ENCODE measurements at regions not wholly inside any gene's neighbourhood (a gene's known extent, or its start where the extent isn't known, plus 50 kb on each side); places are given as distances from the start of the nearest gene placed in this dataset.
"Not testable (repeated sequence)": the region's sequence is repeated elsewhere in the genome, so short reads cannot be mapped to it uniquely, and the experiment has no call there.

- H3K36me3 Mint-ChIP-seq (ENCODE audit: insufficient read depth in 2 of 2), result no peaks in the 10 kb centered on the region
- ATAC-seq (replicated peaks in 1 of 2) (no peak), DNase-seq (no peak)
- no peak overlapping the region for H3K4me3 Mint-ChIP-seq
- no peak overlapping the region for H3K27ac Mint-ChIP-seq
- no peaks in the 10 kb centered on the region for H3K9me3 Mint-ChIP-seq
- no peaks in the 10 kb centered on the region for H3K27me3 Mint-ChIP-seq (ENCODE audit: low read depth)
- H3K4me1 Mint-ChIP-seq (ENCODE audit: low read depth), result no peaks in the 10 kb centered on the region
These were observed 373.1 kb upstream of the FANCL start for GRCh38 chr2:58614219-58614618.

DNA sequence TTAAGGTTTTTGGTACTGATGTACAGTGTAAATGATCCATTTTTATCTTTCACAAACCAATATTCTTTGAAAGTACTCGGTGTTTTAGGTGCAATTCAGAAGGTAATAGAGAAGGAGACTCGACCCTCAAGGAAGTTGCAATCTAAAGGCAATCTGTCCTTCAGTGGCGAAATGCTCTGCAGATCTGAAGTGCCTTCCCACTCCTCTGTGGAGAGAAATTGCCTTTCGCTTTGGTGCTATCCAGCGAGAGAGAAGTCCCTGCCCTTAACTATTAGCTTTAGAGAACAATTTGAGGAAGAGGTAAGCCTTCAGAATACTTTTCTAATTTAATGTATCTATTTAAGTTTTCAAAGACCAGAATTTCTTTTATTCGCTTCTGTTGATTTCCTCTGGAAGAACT lies 371.8 kb upstream of the FANCL start:
- no peak overlapping the region for H3K4me3 Mint-ChIP-seq
- ATAC-seq (replicated peaks in 1 of 2) (no peak), DNase-seq (no peak)
- H3K36me3 Mint-ChIP-seq (ENCODE audit: insufficient read depth in 2 of 2), result no peaks in the 10 kb centered on the region
- H3K9me3 Mint-ChIP-seq, result no peaks in the 10 kb centered on the region
- no peak overlapping the region for H3K27ac Mint-ChIP-seq
- H3K27me3 Mint-ChIP-seq (ENCODE audit: low read depth), result no peaks in the 10 kb centered on the region
- no peaks in the 10 kb centered on the region for H3K4me1 Mint-ChIP-seq (ENCODE audit: low read depth)

- no peak for ATAC-seq (replicated peaks in 1 of 2)
- Mint-ChIP-seq H3K27ac (no peak overlapping the region), H3K4me1 (ENCODE audit: low read depth) (no peaks in the 10 kb centered on the region), H3K27me3 (ENCODE audit: low read depth) (no peaks in the 10 kb centered on the region), H3K9me3 (no peaks in the 10 kb centered on the region), H3K36me3 (ENCODE audit: insufficient read depth in 2 of 2) (no peaks in the 10 kb centered on the region), H3K4me3 (no peak overlapping the region)
- DNase-seq, result no peak
These were observed 368.2 kb upstream of the FANCL start for GRCh38 chr2:58609326-58609725.

GRCh38 chr2:58608146-58608545 lies 367.0 kb upstream of the FANCL start:
- no peaks in the 10 kb centered on the region for H3K9me3 Mint-ChIP-seq
- H3K36me3 Mint-ChIP-seq (ENCODE audit: insufficient read depth in 2 of 2), result no peaks in the 10 kb centered on the region
- no peak overlapping the region for H3K27ac Mint-ChIP-seq
- no peak overlapping the region for H3K4me3 Mint-ChIP-seq
- DNase-seq (no peak), ATAC-seq (replicated peaks in 1 of 2) (no peak)
- H3K27me3 Mint-ChIP-seq (ENCODE audit: low read depth), result no peaks in the 10 kb centered on the region
- H3K4me1 Mint-ChIP-seq (ENCODE audit: low read depth), result no peaks in the 10 kb centered on the region

GRCh38 chr2:58607448-58607847 lies 366.3 kb upstream of the FANCL start:
- no peak for ATAC-seq (replicated peaks in 1 of 2)
- H3K4me1 Mint-ChIP-seq (ENCODE audit: low read depth), result no peaks in the 10 kb centered on the region
- no peaks in the 10 kb centered on the region for H3K27me3 Mint-ChIP-seq (ENCODE audit: low read depth)
- no peak for DNase-seq
- H3K9me3 Mint-ChIP-seq, result no peaks in the 10 kb centered on the region
- H3K27ac Mint-ChIP-seq, result no peak overlapping the region
- no peaks in the 10 kb centered on the region for H3K36me3 Mint-ChIP-seq (ENCODE audit: insufficient read depth in 2 of 2)
- no peak overlapping the region for H3K4me3 Mint-ChIP-seq

GRCh38 chr2:58606799-58607198 lies 365.7 kb upstream of the FANCL start:
- no peaks in the 10 kb centered on the region for H3K4me1 Mint-ChIP-seq (ENCODE audit: low read depth)
- DNase-seq (no peak), ATAC-seq (replicated peaks in 1 of 2) (no peak)
- H3K27ac Mint-ChIP-seq, result no peak overlapping the region
- no peaks in the 10 kb centered on the region for H3K36me3 Mint-ChIP-seq (ENCODE audit: insufficient read depth in 2 of 2)
- H3K27me3 Mint-ChIP-seq (ENCODE audit: low read depth), result no peaks in the 10 kb centered on the region
- H3K9me3 Mint-ChIP-seq, result no peaks in the 10 kb centered on the region
- H3K4me3 Mint-ChIP-seq, result no peak overlapping the region

GRCh38 chr2:58604096-58604495 lies 363.0 kb upstream of the FANCL start:
- no peaks in the 10 kb centered on the region for H3K27me3 Mint-ChIP-seq (ENCODE audit: low read depth)
- H3K9me3 Mint-ChIP-seq, result no peaks in the 10 kb centered on the region
- H3K4me3 Mint-ChIP-seq, result no peak overlapping the region
- no peak overlapping the region for H3K27ac Mint-ChIP-seq
- H3K4me1 Mint-ChIP-seq (ENCODE audit: low read depth), result no peaks in the 10 kb centered on the region
- no peak for DNase-seq
- no peak for ATAC-seq (replicated peaks in 1 of 2)
- H3K36me3 Mint-ChIP-seq (ENCODE audit: insufficient read depth in 2 of 2), result no peaks in the 10 kb centered on the region

DNA sequence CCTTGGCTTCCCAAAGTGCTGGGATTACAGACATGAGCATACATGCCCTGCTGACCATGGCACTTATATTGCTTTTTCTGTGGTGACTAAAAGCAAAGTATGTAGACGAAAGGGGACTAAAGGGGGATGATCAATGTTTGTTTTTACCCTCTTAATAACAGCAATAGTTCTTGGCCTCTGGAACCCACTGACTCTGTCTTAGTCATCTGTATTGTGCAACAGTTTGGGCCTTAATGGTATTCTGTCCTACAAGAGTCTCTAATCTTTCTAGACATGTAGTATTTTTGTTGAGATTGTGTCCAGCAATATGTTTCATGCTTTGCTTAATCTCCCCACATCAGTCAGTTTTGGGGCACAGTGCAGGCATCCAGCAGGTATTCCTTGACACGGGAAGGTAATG lies 359.9 kb upstream of the FANCL start:
- H3K27me3 Mint-ChIP-seq (ENCODE audit: low read depth), result no peaks in the 10 kb centered on the region
- DNase-seq, result no peak
- H3K27ac Mint-ChIP-seq, result no peak overlapping the region
- no peaks in the 10 kb centered on the region for H3K36me3 Mint-ChIP-seq (ENCODE audit: insufficient read depth in 2 of 2)
- no peak for ATAC-seq (replicated peaks in 1 of 2)
- no peaks in the 10 kb centered on the region for H3K9me3 Mint-ChIP-seq
- no peak overlapping the region for H3K4me3 Mint-ChIP-seq
- no peaks in the 10 kb centered on the region for H3K4me1 Mint-ChIP-seq (ENCODE audit: low read depth)

DNA sequence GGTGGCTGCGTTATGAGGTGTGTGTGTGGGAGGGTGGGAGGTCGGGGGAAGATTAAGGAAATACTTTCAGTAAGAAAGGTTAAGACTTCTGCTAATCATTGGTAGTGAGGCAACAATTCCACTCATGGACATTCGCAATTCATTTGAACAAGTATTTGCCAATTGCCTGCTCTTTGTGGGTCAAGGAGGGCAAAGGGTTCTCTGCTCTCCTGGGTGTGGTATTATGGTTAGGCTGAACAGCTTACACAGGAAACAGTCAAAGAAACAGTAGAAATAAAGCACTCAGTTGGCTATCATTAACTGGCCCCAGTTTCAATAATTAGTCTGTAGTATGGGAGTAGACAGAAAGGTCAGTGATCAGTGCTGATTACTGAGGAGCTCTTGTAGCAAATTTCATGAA lies 357.0 kb upstream of the FANCL start:
- no peaks in the 10 kb centered on the region for H3K9me3 Mint-ChIP-seq
- no peak overlapping the region for H3K27ac Mint-ChIP-seq
- no peak for ATAC-seq (replicated peaks in 1 of 2)
- H3K4me3 Mint-ChIP-seq, result no peak overlapping the region
- H3K36me3 Mint-ChIP-seq (ENCODE audit: insufficient read depth in 2 of 2), result no peaks in the 10 kb centered on the region
- no peaks in the 10 kb centered on the region for H3K4me1 Mint-ChIP-seq (ENCODE audit: low read depth)
- DNase-seq, result no peak
- H3K27me3 Mint-ChIP-seq (ENCODE audit: low read depth), result no peaks in the 10 kb centered on the region

DNA sequence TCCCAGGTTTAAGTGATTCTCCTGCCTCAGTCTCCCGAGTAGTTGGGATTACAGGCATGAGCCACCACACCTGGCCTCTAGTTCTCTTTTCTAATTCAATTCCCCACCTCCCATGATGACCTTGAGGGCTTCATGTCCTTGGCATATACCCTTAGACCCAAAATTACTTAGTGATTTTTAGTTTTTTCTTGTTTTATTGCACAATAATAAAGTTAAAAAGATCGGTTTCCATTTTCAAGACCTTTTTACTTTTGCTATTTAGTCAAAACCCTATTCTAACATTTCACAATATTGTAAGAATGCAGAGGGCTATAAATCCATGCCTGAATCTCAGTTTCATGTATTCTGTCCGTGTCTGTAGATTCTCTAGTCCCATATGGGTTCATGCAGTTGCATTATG lies 354.6 kb upstream of the FANCL start:
- Mint-ChIP-seq H3K4me3 (no peak overlapping the region), H3K36me3 (ENCODE audit: insufficient read depth in 2 of 2) (no peaks in the 10 kb centered on the region), H3K27me3 (ENCODE audit: low read depth) (no peaks in the 10 kb centered on the region), H3K27ac (no peak overlapping the region), H3K4me1 (ENCODE audit: low read depth) (no peaks in the 10 kb centered on the region), H3K9me3 (no peaks in the 10 kb centered on the region)
- no peak for ATAC-seq (replicated peaks in 1 of 2)
- DNase-seq, result no peak

DNA sequence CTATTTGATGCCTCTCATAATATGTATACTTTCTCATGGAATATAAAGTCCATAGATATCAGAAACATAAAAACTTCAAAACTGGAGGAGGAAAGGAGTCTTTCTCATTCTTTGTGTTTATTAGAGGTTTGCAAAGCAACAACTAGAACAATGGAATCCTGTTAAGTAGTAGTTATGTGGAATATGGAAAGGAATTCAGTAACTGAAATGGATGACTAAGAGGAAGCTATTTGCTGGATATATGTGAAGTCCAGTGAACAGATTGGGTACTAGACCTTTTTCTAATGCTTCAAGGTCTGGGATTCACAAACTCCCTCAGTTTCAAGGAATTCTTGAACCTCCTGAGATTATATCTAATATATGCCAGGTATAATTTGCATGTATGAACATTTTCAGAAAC lies 353.6 kb upstream of the FANCL start:
- no peaks in the 10 kb centered on the region for H3K27me3 Mint-ChIP-seq (ENCODE audit: low read depth)
- no peak for ATAC-seq (replicated peaks in 1 of 2)
- no peaks in the 10 kb centered on the region for H3K36me3 Mint-ChIP-seq (ENCODE audit: insufficient read depth in 2 of 2)
- no peaks in the 10 kb centered on the region for H3K4me1 Mint-ChIP-seq (ENCODE audit: low read depth)
- H3K27ac Mint-ChIP-seq, result no peak overlapping the region
- H3K9me3 Mint-ChIP-seq, result no peaks in the 10 kb centered on the region
- DNase-seq, result no peak
- H3K4me3 Mint-ChIP-seq, result no peak overlapping the region

- no peaks in the 10 kb centered on the region for H3K4me1 Mint-ChIP-seq (ENCODE audit: low read depth)
- H3K27me3 Mint-ChIP-seq (ENCODE audit: low read depth), result no peaks in the 10 kb centered on the region
- no peak overlapping the region for H3K4me3 Mint-ChIP-seq
- ATAC-seq (replicated peaks in 1 of 2) (no peak), DNase-seq (no peak)
- no peaks in the 10 kb centered on the region for H3K36me3 Mint-ChIP-seq (ENCODE audit: insufficient read depth in 2 of 2)
- H3K9me3 Mint-ChIP-seq, result no peaks in the 10 kb centered on the region
- no peak overlapping the region for H3K27ac Mint-ChIP-seq
These were observed 353.1 kb upstream of the FANCL start for GRCh38 chr2:58594175-58594574.

DNA sequence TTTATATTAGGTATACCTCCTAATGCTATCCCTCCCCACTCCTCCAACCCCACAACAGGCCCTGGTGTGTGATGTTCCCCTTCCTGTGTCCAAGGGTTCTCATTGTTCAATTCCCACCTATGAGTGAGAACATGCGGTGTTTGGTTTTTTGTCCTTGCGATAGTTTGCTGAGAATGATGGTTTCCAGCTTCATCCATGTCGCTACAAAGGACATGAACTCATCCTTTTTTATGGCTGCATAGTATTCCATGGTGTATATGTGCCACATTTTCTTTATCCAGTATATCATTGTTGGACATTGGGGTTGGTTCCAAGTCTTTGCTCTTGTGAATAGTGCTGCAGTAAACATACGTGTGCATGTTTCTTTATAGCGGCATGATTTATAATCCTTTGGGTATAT lies 345.1 kb upstream of the FANCL start:
- not testable (repeated sequence) for H3K9me3 Mint-ChIP-seq; H3K27me3 Mint-ChIP-seq (ENCODE audit: low read depth); H3K36me3 Mint-ChIP-seq (ENCODE audit: insufficient read depth in 2 of 2); H3K27ac Mint-ChIP-seq; H3K4me3 Mint-ChIP-seq; H3K4me1 Mint-ChIP-seq (ENCODE audit: low read depth); ATAC-seq (replicated peaks in 1 of 2); DNase-seq

GRCh38 chr2:58585233-58585632 lies 344.1 kb upstream of the FANCL start:
- Mint-ChIP-seq H3K27ac (no peak overlapping the region), H3K4me3 (no peak overlapping the region), H3K9me3 (no peaks in the 10 kb centered on the region), H3K36me3 (ENCODE audit: insufficient read depth in 2 of 2) (no peaks in the 10 kb centered on the region), H3K4me1 (ENCODE audit: low read depth) (no peaks in the 10 kb centered on the region), H3K27me3 (ENCODE audit: low read depth) (no peaks in the 10 kb centered on the region)
- no peak for DNase-seq
- ATAC-seq (replicated peaks in 1 of 2), result no peak

Data from activated T-cell treated with anti-CD3 and anti-CD28 coated beads, Interleukin-2, amount 50 U/mL, for 72 hours (primary cell).